Transverse colon (tissue), 4 donors: ENCODE measurements at regions not wholly inside any gene's neighbourhood (a gene's known extent, or its start where the extent isn't known, plus 50 kb on each side); places are given as distances from the start of the nearest gene placed in this dataset.
A peak's percentile ranks its signal among the peaks of the same experiment; 100 is the strongest.

Experiments
- DNase-seq: peaks from one replicate; pipeline ENCODE4 v3.0.0-alpha.2; 2019
- H3K27ac ChIP-seq, 4 donors: fragments of 200-600 bp; sonication (generic); 2 replicates each; pipeline ENCODE4 v1.5.1; 2016 to 2018; ENCODE audit warnings: inconsistent platforms in 4 of 4
- H3K27me3 ChIP-seq: fragments of 200-600 bp; sonication (generic); 2 replicates; pipeline ENCODE4 v1.5.1; 2017; ENCODE audit warnings: inconsistent platforms
- H3K36me3 ChIP-seq, 4 donors: fragments of 200-600 bp; sonication (generic); 2 replicates each; pipeline ENCODE4 v1.5.1; 2017 to 2019; ENCODE audit warnings: inconsistent platforms in 4 of 4
- H3K4me1 ChIP-seq, 4 donors: fragments of 200-600 bp; sonication (generic); 2 replicates each; pipeline ENCODE4 v1.5.1; 2017 to 2020; ENCODE audit warnings: inconsistent platforms in 4 of 4
- H3K4me3 ChIP-seq, 4 donors: fragments of 200-600 bp; sonication (generic); 1 replicate in 1 of 4; 2 replicates in 3 of 4; pipeline versions ENCODE4 v1.5.1 to v1.6.1; 2017 to 2019; ENCODE audit warnings: inconsistent platforms in 4 of 4
- H3K9me3 ChIP-seq, 2 donors: fragments of 200-600 bp; sonication (generic); 2 replicates each; pipeline ENCODE4 v1.5.1; 2017 to 2019; ENCODE audit warnings: inconsistent platforms in 2 of 2
- EP300 ChIP-seq: sonication (generic); formaldehyde crosslinking; IDR thresholded peaks from one replicate; pipeline ENCODE4 v1.6.1; 2017; ENCODE audit warnings: antibody characterized with exemption, low read depth
- POLR2A ChIP-seq: fragments of 450-650 bp; IDR thresholded peaks from one replicate; pipeline ENCODE4 v1.6.1; 2016; ENCODE audit warnings: antibody characterized with exemption, mild to moderate bottlenecking, moderate library complexity
- POLR2AphosphoS5 ChIP-seq, 3 donors: sonication (generic); formaldehyde crosslinking; IDR thresholded peaks; one replicate each; pipeline ENCODE4 v1.6.1; 2016; ENCODE audit warnings: antibody characterized with exemption in 3 of 3
- WGBS, 2 donors: methylation state at CpG; one replicate each; pipeline ENCODE4 v1.1.5; 2018; ENCODE audit warnings: low coverage in 1 of 2; 5-methylcytosine and 5-hydroxymethylcytosine counted together
- in situ Hi-C, 4 donors: fragments of 200-750 bp; cut with MboI; loops; one replicate each; pipeline versions ENCODE4 v1.15.0 to v1.15.1; 2017; ENCODE audit warnings: low sequenced_read_pairs in 3 of 4, low pct_ligation_motif_present in 1 of 4, low pct_unique_long_range_greater_than_20kb in 1 of 4
- intact Hi-C: fragments of 100-400 bp; cut with DNase I; formaldehyde crosslinking; loops from one replicate; pipeline ENCODE4 v1.15.1; 2023; ENCODE audit warnings: low total_unique reads
- TF ChIP-seq, protein P1 (sequence below), 5 experiments: fragments of 200-600 bp in 3 of 5; fragments of 450-650 bp in 2 of 5; sonication (generic) in 3 of 5; IDR thresholded peaks; 1 replicate in 2 of 5; 2 replicates in 3 of 5; pipeline ENCODE4 v1.5.1; 2016 to 2017; ENCODE audit warnings: antibody characterized with exemption in 5 of 5, inconsistent platforms in 3 of 5, mild to moderate bottlenecking in 2 of 5, moderate library complexity in 1 of 5

DNA sequence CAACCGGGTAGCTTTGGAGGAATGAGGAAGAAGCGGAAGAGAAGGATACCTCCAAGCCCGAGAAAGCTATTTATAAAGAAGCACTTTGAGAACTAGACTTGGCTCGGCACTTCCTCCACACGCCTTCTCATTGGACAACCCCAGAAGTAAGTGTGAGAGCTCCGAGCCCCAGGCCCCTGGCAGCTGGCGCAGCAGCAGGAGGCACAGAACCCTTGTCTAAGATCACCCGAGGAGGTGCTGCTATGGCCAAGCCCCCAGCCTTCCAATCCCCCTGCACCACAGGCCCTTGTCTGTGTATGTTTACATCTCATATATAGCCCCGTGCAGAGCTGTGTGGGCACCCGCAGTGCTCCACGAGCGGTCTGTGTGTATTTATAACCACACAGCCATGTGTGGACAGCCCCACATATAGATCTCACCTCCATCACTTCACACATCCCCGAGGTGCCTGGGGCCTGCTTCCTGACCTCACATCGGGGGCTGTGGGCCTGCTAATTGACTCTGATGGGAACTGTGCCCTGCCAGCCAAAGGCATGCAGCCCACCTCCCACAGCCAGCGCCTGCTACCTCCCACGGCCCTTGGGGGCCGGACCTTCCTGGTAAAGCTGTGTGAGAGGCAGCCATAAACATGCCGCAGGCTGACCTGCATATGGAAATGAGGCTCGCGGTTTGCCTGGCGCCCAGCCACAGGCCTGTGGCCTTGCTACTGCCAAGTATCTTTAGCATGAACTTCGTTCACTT, 96.1 kb downstream of the C17orf67 start:
- Histone ChIP-seq H3K4me3 (no peak overlapping the region), H3K9me3 (no peaks in the 10 kb centered on the region), H3K27me3 (no peaks in the 10 kb centered on the region), H3K4me1 (no peaks in the 10 kb centered on the region), H3K27ac (no peak overlapping the region), H3K36me3 (no peaks in the 10 kb centered on the region)
- peak; percentile 10 for DNase-seq
- 65 to 68% methylated on average over 6 to 22 of the region's 22 CpGs for WGBS, 2 donors
- TF ChIP-seq, protein P1, sequence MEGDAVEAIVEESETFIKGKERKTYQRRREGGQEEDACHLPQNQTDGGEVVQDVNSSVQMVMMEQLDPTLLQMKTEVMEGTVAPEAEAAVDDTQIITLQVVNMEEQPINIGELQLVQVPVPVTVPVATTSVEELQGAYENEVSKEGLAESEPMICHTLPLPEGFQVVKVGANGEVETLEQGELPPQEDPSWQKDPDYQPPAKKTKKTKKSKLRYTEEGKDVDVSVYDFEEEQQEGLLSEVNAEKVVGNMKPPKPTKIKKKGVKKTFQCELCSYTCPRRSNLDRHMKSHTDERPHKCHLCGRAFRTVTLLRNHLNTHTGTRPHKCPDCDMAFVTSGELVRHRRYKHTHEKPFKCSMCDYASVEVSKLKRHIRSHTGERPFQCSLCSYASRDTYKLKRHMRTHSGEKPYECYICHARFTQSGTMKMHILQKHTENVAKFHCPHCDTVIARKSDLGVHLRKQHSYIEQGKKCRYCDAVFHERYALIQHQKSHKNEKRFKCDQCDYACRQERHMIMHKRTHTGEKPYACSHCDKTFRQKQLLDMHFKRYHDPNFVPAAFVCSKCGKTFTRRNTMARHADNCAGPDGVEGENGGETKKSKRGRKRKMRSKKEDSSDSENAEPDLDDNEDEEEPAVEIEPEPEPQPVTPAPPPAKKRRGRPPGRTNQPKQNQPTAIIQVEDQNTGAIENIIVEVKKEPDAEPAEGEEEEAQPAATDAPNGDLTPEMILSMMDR (IDR thresholded peaks at IDR 0.05) = no peak
- no peak for TF ChIP-seq POLR2A
- TF ChIP-seq POLR2AphosphoS5 (IDR thresholded peaks at IDR 0.05) = no peak
- no peak for TF ChIP-seq EP300
- intact Hi-C loops (no loop called here), in situ Hi-C loops (no loop called here)

GRCh38 chr17:56739376-56739775, 94.3 kb downstream of the C17orf67 start:
- no peak for DNase-seq
- no peaks in the 10 kb centered on the region for H3K4me1 ChIP-seq
- no peaks in the 10 kb centered on the region for H3K27me3 ChIP-seq
- no peak overlapping the region for H3K27ac ChIP-seq
- in situ Hi-C loops (no loop called here), intact Hi-C loops (no loop called here)
- H3K36me3 ChIP-seq = no peaks in the 10 kb centered on the region
- TF ChIP-seq EP300 (no peak), POLR2AphosphoS5 (IDR thresholded peaks at IDR 0.05) (no peak), POLR2A (no peak)
- TF ChIP-seq, protein P1 (IDR thresholded peaks at IDR 0.05) = no peak
- H3K4me3 ChIP-seq = no peak overlapping the region
- H3K9me3 ChIP-seq = no peaks in the 10 kb centered on the region

- intact Hi-C loops (no loop called here), in situ Hi-C loops (no loop called here)
- Histone ChIP-seq H3K4me1 (no peaks in the 10 kb centered on the region), H3K9me3 (no peaks in the 10 kb centered on the region), H3K4me3 (no peak overlapping the region), H3K27ac (no peak overlapping the region), H3K36me3 (no peaks in the 10 kb centered on the region), H3K27me3 (no peaks in the 10 kb centered on the region)
- DNase-seq = no peak
- 64% methylated on average over 6 of the region's 6 CpGs; no CpG with 5 or more reads in 1 of the 2 donors for WGBS, 2 donors
- TF ChIP-seq, protein P1 (IDR thresholded peaks at IDR 0.05) = no peak
Observed at GRCh38 chr17:56739776-56740175, 93.9 kb downstream of the C17orf67 start.

- Histone ChIP-seq H3K27ac (no peak overlapping the region), H3K36me3 (no peaks in the 10 kb centered on the region), H3K27me3 (no peaks in the 10 kb centered on the region), H3K9me3 (no peaks in the 10 kb centered on the region), H3K4me3 (no peak overlapping the region), H3K4me1 (no peaks in the 10 kb centered on the region)
- DNase-seq = no peak
- TF ChIP-seq POLR2AphosphoS5 (IDR thresholded peaks at IDR 0.05) = no peak
- no peak for TF ChIP-seq EP300
- TF ChIP-seq POLR2A = no peak
- TF ChIP-seq, protein P1 (IDR thresholded peaks at IDR 0.05) = no peak
- intact Hi-C loops = no loop called here
- 72 to 85% methylated on average over 3 of the region's 3 CpGs for WGBS, 2 donors
- in situ Hi-C loops = no loop called here
Observed at GRCh38 chr17:56740481-56740880, 93.2 kb downstream of the C17orf67 start.
